ENCODE measurements at regions not wholly inside any gene's neighbourhood (a gene's known extent, or its start where the extent isn't known, plus 50 kb on each side); places are given as distances from the start of the nearest gene placed in this dataset.

DNA sequence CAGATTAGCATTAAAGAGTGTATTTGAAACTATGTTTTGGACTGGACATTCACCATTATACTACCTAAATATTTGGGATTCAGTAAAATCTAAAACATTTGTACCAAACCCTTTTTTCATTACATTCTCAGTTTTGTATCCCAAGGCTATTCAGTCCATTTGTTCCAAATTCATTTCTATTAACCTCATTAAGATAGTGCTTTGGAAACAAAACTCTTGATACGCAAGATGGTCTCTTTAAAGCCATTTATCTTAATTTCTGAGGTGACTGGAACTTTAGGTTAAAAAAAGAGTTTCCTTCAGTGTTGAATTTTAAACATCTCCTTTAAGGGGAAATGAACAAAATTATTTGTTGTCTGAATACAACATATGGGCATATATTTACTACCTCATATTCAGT, 702.5 kb upstream of the GRAMD2B start:
- TF ChIP-seq, protein P1, sequence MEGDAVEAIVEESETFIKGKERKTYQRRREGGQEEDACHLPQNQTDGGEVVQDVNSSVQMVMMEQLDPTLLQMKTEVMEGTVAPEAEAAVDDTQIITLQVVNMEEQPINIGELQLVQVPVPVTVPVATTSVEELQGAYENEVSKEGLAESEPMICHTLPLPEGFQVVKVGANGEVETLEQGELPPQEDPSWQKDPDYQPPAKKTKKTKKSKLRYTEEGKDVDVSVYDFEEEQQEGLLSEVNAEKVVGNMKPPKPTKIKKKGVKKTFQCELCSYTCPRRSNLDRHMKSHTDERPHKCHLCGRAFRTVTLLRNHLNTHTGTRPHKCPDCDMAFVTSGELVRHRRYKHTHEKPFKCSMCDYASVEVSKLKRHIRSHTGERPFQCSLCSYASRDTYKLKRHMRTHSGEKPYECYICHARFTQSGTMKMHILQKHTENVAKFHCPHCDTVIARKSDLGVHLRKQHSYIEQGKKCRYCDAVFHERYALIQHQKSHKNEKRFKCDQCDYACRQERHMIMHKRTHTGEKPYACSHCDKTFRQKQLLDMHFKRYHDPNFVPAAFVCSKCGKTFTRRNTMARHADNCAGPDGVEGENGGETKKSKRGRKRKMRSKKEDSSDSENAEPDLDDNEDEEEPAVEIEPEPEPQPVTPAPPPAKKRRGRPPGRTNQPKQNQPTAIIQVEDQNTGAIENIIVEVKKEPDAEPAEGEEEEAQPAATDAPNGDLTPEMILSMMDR (conservative IDR thresholded peaks at IDR 0.05; ENCODE audit: low read depth, low read length), result no peak
- no peak overlapping the region for H3K4me3 ChIP-seq (ENCODE audit: low read depth, low read length)
- DNase-seq (ENCODE audit: low read depth), result no peak

DNA sequence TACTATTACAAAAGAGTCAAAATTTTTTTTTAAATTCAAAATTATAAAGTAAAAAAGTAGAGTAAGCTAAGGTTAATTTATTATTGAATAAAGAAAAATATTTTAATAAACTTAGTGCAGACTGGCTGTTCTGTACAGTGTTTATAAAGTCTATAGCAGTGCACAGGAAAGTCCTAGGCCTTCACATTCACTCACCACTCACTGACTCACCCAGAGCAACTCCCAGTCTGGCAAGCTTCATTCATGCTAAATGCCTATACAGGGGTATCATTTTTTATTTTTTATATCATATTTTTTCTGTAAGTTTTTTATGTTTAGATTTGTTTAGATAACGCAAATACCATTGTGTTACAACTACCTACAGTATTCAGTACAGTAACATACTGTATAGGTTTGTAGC, 700.7 kb upstream of the GRAMD2B start:
- TF ChIP-seq, protein P1 (conservative IDR thresholded peaks at IDR 0.05; ENCODE audit: low read depth, low read length), result no peak
- H3K4me3 ChIP-seq (ENCODE audit: low read depth, low read length), result no peak overlapping the region
- no peak for DNase-seq (ENCODE audit: low read depth)

DNA sequence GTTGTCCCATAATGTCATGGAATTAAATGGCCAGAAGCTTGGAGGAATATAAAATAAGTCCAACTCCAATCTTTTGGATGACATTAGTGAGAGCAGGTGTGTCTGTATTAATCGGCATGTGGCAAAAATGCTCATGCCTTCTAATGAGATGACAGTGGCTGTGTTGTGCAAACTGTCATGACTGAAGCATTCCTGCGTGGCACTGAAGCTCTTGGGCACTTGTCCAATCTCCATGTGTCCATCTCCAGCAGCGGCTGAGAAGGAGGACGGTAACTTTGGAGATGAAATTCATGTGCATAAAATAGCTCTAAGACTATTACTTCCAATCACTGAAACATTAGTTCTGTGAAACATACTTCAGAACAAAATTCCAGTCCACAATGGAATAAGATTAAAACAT, 697.5 kb upstream of the GRAMD2B start:
- DNase-seq (ENCODE audit: low read depth), result no peak
- H3K4me3 ChIP-seq (ENCODE audit: low read depth, low read length), result no peak overlapping the region
- TF ChIP-seq, protein P1 (conservative IDR thresholded peaks at IDR 0.05; ENCODE audit: low read depth, low read length), result no peak

DNA sequence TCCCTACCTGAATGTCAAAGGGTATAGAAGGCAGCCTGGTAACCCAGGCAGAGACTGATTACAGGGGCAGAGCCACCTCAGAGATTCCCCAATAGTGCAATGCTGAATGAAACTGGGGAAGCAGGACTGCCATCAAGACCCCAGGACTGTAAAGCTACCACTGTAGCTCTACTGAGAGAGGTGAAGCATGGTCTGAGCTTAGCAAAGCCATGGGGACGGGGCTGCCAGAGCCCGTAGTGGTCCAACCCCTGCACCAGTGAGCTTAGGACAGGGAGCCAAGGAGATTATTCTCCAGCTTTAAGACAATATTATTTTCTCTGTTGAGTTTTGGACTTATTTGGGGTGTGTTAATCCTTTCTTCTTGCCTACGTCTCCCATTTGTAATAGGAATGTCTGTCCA, 679.3 kb upstream of the GRAMD2B start:
- TF ChIP-seq, protein P1 (conservative IDR thresholded peaks at IDR 0.05; ENCODE audit: low read depth, low read length), result no peak
- no peak overlapping the region for H3K4me3 ChIP-seq (ENCODE audit: low read depth, low read length)
- DNase-seq (ENCODE audit: low read depth), result no peak

DNA sequence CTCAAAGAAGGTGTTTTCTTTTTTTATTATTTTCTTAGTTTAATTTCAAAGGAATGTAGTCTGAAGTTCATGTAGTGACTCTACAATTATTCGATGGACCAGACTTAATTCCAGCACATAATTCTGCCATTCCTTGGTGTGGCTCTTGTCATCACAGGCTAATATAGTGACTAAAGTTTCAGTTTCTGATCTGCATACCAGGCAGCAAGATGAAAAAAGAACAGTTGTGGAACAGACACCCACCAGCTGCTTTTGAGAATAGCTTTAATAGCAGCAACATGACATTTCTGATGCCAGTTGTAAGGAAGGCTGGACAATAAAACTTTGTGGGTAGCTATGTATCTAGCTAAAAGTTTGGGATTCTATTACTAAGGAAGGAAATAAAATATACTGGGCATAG, 676.3 kb upstream of the GRAMD2B start:
- DNase-seq (ENCODE audit: low read depth), result no peak
- no peak overlapping the region for H3K4me3 ChIP-seq (ENCODE audit: low read depth, low read length)
- TF ChIP-seq, protein P1 (conservative IDR thresholded peaks at IDR 0.05; ENCODE audit: low read depth, low read length), result no peak

DNA sequence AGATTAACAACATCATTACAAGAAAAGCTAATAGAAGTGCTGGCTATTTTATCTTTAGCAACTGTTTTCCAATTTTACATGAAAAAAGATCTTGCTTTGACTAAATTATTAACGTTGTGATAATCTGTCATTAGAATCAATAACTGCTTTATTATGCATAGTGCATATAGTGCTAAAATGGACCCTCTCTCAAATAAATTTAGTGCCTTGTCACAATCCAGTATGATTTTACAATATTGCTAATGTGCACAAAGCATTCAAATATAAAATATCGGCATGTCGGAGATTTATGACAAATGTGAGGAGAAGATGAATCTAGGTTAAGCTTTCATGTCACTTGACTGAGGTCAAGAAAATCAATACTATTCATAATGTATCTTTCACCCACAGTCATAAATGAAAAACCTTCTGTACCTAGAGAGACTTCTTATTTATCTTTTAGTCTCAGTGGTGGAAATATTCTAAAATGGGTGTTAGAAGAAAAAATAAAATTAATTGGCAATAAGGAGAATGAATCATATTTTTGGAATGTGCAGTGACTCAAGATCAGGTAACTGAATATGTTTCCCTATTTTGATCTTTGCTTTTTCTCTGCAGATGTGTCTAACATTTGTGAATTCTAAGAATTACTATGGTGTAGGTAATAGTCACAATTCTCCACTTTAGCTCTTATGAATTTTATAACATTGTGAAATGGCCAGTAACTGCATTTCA, 672.9 kb upstream of the GRAMD2B start:
- TF ChIP-seq, protein P1 (conservative IDR thresholded peaks at IDR 0.05; ENCODE audit: low read depth, low read length), result no peak
- DNase-seq (ENCODE audit: low read depth), result no peak
- H3K4me3 ChIP-seq (ENCODE audit: low read depth, low read length), result no peak overlapping the region

DNA sequence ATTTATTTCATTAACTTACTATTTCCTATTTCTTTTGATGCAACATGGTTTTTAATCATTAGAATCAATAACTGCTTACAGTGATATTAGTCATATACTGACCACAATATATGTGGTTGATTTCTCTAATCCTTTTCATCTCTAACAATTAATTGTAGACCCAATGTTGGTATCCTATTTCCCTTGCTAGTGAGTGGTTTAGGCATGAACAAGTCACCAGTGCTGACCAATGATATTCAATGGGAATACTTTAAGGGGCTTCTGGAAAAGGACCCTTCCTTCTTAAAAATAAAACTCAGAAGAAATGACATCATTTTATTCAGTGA, 672.4 kb upstream of the GRAMD2B start:
- DNase-seq (ENCODE audit: low read depth), result no peak
- H3K4me3 ChIP-seq (ENCODE audit: low read depth, low read length), result no peak overlapping the region
- TF ChIP-seq, protein P1 (conservative IDR thresholded peaks at IDR 0.05; ENCODE audit: low read depth, low read length), result no peak
